Mesothelial cell of epicardium (in vitro differentiated cells): ENCODE measurements at regions not wholly inside any gene's neighbourhood (a gene's known extent, or its start where the extent isn't known, plus 50 kb on each side); places are given as distances from the start of the nearest gene placed in this dataset.
"Not testable (repeated sequence)": the region's sequence is repeated elsewhere in the genome, so short reads cannot be mapped to it uniquely, and the experiment has no call there.

ENCODE experiments used
- DNase-seq, 2 experiments: peaks; one replicate each; pipeline ENCODE4 v3.0.0; 2021; ENCODE audit warnings: low spot score in 2 of 2; ENCODE audit not compliant: unreplicated experiment in 2 of 2
- H3K27ac Mint-ChIP-seq: 2 replicates; pipeline ENCODE4 v1.8.0; 2021; ENCODE audit warnings: mixed read lengths
- H3K27me3 Mint-ChIP-seq: 2 replicates; pipeline ENCODE4 v1.8.0; 2021; ENCODE audit warnings: low read depth, mixed read lengths
- H3K36me3 Mint-ChIP-seq: 2 replicates; pipeline ENCODE4 v1.8.0; 2021; ENCODE audit warnings: mixed read lengths
- H3K4me1 Mint-ChIP-seq: 2 replicates; pipeline ENCODE4 v1.8.0; 2021; ENCODE audit warnings: mixed read lengths
- H3K4me3 Mint-ChIP-seq: 2 replicates; pipeline ENCODE4 v1.8.0; 2021; ENCODE audit warnings: mild to moderate bottlenecking, moderate library complexity, mixed read lengths
- H3K9me3 Mint-ChIP-seq: 2 replicates; pipeline ENCODE4 v1.8.0; 2021; ENCODE audit warnings: mixed read lengths
- TF ChIP-seq, protein P1 (sequence below): fragments of 200-600 bp; sonication (generic); IDR thresholded peaks from one replicate; pipeline ENCODE4 v1.5.0; 2021; ENCODE audit warnings: antibody characterized with exemption; ENCODE audit not compliant: unreplicated experiment

GRCh38 chr10:78218798-78219490 is 185.3 kb downstream of the RPS24 start:
- Mint-ChIP-seq H3K27me3 (no peaks in the 10 kb centered on the region), H3K27ac (no peak overlapping the region), H3K4me1 (peaks cover 42% of the 10 kb centered on the region), H3K9me3 (no peaks in the 10 kb centered on the region), H3K36me3 (no peaks in the 10 kb centered on the region), H3K4me3 (no peak overlapping the region)
- TF ChIP-seq, protein P1, sequence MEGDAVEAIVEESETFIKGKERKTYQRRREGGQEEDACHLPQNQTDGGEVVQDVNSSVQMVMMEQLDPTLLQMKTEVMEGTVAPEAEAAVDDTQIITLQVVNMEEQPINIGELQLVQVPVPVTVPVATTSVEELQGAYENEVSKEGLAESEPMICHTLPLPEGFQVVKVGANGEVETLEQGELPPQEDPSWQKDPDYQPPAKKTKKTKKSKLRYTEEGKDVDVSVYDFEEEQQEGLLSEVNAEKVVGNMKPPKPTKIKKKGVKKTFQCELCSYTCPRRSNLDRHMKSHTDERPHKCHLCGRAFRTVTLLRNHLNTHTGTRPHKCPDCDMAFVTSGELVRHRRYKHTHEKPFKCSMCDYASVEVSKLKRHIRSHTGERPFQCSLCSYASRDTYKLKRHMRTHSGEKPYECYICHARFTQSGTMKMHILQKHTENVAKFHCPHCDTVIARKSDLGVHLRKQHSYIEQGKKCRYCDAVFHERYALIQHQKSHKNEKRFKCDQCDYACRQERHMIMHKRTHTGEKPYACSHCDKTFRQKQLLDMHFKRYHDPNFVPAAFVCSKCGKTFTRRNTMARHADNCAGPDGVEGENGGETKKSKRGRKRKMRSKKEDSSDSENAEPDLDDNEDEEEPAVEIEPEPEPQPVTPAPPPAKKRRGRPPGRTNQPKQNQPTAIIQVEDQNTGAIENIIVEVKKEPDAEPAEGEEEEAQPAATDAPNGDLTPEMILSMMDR = no peak
- DNase-seq = no peak

DNA sequence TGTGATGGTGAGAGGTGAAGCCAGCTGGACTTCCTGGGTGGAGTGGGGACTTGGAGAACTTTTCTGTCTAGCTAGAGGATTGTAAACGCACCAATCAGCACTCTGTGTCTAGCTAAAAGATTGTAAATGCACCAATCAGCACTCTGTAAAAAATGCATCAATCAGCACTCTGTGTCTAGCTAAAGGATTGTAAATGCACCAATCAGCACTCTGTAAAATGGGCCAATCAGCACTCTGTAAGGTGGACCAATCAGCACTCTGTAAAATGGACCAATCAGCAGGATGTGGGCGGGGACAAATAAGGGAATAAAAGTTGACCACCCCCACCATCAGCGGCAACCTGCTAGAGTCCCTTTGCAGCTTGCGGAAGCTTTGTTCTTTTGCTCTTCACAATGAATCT is 185.9 kb downstream of the RPS24 start:
- not testable (repeated sequence) for H3K36me3 Mint-ChIP-seq, H3K27ac Mint-ChIP-seq, H3K9me3 Mint-ChIP-seq, H3K27me3 Mint-ChIP-seq, H3K4me3 Mint-ChIP-seq, DNase-seq
- peaks cover 42% of the 10 kb centered on the region for H3K4me1 Mint-ChIP-seq

- Mint-ChIP-seq H3K27me3 (no peaks in the 10 kb centered on the region), H3K27ac (no peak overlapping the region), H3K36me3 (no peaks in the 10 kb centered on the region), H3K4me3 (no peak overlapping the region), H3K4me1 (peaks cover 33% of the 10 kb centered on the region), H3K9me3 (no peaks in the 10 kb centered on the region)
- DNase-seq = no peak
- TF ChIP-seq, protein P1 = no peak
Measured at GRCh38 chr10:78220781-78221180, 187.1 kb downstream of the RPS24 start.

DNA sequence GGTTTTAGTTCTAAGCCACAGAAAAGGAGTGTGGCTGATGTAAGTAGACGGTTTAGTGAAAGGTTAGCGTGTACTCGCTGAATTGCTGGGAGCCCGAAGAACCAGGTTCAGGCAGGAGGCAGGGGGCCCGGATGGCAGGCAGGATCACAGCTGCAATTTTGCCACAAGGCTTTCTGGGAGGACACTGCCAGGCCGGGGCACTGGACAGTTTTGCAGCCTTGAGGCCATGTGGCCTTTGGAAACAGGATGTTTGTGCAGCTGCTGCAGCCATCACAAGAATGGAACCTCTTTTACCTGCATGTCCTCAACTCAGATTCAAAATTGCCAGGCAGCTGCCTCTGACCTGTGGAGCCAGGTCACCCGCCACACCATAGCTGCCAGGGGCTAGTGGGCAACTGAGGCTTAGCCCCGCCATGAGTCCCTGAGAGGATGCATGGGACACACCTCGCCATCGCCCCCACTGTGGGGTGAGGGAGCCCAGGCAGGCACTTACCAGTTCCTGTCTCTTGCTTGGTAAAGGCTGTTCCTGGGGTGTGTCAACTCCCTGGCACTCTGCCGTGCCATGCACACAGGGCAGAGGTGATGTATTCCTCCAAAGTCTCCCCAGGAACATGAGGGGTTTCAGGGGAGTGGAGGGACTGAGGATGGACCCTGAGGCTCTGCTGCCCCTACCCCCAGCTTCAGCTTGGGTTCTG is 188.6 kb downstream of the RPS24 start:
- peaks cover 19% of the 10 kb centered on the region for H3K4me1 Mint-ChIP-seq
- DNase-seq = no peak
- H3K27me3 Mint-ChIP-seq = no peaks in the 10 kb centered on the region
- no peak overlapping the region for H3K4me3 Mint-ChIP-seq
- H3K27ac Mint-ChIP-seq = no peak overlapping the region
- no peaks in the 10 kb centered on the region for H3K36me3 Mint-ChIP-seq
- TF ChIP-seq, protein P1 = no peak
- H3K9me3 Mint-ChIP-seq = no peaks in the 10 kb centered on the region

DNA sequence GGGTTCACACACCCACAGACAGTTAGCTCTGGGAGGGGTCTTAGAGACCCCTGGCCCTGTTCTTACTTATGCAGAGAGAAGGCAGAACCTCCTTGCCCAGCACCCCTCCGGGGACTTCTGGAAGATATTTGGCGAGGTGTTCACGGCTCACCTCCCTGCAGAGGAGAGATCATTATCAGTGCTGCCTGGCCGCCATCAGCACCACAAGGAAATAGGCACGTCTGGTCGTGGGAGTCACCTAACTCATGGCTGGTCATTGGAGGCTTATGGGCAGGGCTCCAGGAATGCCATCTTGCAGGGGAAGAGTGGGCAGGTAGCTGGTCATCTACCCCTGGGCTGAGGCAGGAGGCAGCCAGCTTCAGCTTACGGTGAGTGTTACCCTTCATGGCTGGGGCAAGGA is 189.4 kb downstream of the RPS24 start:
- H3K4me1 Mint-ChIP-seq = peaks cover 10% of the 10 kb centered on the region
- no peaks in the 10 kb centered on the region for H3K9me3 Mint-ChIP-seq
- TF ChIP-seq, protein P1 = no peak
- no peaks in the 10 kb centered on the region for H3K27me3 Mint-ChIP-seq
- no peak for DNase-seq
- no peak overlapping the region for H3K27ac Mint-ChIP-seq
- H3K4me3 Mint-ChIP-seq = no peak overlapping the region
- no peaks in the 10 kb centered on the region for H3K36me3 Mint-ChIP-seq

DNA sequence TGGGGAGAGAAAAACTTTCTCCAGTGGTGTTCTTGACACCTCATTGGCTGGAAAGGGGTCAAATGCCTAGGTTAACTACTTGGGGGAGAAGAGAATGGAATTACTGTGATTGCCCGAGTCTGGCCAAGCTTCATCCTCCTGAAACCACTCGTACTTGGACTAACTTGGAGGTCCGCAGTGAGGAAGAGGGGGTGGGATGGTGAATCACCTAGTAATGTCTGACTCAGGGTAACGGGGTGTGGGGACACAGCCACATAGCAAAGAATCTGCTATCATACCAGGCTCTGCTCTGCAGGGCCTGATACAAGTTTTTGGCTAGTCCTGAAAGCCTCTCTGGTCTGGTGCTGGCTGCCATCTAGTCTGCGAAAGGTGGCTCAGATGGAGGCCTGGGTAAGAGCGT is 190.9 kb downstream of the RPS24 start:
- no peak for DNase-seq
- Mint-ChIP-seq H3K27me3 (no peaks in the 10 kb centered on the region), H3K4me3 (no peak overlapping the region), H3K36me3 (no peaks in the 10 kb centered on the region), H3K4me1 (no peaks in the 10 kb centered on the region), H3K27ac (no peak overlapping the region), H3K9me3 (no peaks in the 10 kb centered on the region)
- TF ChIP-seq, protein P1 = no peak
